ENCODE measurements at regions not wholly inside any gene's neighbourhood (a gene's known extent, or its start where the extent isn't known, plus 50 kb on each side); places are given as distances from the start of the nearest gene placed in this dataset.

DNA sequence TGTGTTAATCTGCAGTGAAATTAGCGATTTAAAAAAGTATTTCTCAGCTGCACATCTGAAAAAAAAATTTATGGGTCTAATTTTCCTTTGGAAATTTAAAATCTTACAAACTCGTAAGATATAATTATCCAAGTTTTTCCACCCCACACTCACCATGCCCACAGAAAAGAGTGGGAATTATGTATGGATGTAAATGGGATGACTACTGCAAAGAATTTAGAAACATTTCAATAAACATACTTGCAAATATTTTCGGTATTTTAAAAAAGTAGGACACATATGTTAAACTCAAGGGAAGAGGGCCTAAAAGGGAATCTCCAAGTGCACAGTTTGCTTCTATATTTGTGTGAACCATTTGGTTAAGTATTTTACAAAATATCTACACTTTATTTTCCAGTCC, 1039.9 kb upstream of the POU3F3 start:
- no peak for DNase-seq

DNA sequence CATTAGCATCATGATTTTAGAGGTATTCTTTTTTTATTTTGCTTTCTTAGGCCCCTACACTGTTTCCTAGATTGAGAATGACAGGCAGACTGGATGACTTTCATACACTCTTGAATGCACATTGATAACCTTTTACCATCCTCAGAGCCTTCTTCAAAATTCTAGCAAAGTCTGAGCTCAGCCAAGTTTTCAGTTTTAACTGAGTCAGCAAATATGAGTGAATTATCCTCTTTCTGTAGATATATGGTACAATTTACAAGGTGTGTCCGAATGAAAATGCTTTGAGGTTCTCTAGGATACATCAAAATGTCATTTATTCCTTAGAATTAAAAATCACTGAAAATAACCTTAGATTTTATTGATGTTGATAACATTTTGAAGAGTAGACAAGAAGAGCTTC, 1038.2 kb upstream of the POU3F3 start:
- no peak for DNase-seq

DNA sequence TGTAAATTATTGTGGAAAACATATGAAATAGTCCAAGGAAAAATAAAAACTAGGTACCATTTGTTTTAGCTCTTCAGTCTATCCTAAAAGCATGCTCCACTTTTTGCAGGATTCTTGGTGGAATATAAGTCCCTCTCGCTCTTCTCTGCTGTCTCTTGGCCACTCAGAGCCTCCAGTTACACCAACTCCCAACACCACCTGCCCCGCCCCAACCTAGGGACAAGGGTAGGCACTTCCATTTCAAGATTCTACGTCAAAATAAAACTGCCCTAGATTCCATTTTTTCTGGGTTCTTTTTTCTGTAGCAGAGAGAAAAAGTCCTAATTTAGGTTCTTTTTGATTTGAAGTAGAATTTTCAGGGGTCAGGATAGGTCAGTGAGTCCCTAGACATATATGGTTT, 1036.2 kb upstream of the POU3F3 start:
- no peak for DNase-seq

DNA sequence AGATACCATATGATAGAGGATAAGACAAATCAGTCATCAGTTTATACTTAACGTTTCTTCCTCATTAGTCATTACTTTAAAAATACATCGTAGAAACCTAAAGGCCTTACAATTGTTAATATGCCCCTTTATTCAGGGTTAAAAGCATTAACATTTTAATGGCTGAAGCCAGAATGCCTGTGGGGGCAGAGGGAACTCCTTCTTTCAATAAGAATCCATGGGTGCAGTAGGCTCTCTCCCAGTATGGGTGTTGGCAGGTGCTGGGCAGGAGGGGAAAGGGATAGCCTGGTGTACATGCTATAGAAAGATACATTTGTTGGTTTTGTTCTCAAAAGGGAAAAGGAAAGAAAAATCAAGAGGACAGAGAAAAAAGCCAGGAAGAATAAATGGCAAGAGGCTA, 1035.7 kb upstream of the POU3F3 start:
- no peak for DNase-seq

DNA sequence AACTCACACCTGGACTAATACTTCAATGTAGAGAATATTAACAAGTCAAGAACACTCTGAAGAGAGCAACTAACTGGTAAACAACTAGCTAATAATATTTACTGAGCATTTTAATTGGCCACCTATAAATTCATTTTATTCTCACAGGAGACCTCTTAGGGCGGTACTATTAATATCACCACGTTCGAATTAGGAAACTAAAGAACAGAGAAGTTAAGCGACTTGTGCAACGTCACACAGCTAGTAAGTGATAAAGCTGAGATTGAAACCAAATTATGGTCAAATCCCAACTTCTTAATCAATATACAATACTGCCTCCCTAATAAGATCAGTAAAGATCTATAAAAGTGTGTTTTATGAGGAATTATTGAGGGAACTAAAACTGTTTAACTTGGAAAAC, 1034.3 kb upstream of the POU3F3 start:
- no peak for DNase-seq

DNA sequence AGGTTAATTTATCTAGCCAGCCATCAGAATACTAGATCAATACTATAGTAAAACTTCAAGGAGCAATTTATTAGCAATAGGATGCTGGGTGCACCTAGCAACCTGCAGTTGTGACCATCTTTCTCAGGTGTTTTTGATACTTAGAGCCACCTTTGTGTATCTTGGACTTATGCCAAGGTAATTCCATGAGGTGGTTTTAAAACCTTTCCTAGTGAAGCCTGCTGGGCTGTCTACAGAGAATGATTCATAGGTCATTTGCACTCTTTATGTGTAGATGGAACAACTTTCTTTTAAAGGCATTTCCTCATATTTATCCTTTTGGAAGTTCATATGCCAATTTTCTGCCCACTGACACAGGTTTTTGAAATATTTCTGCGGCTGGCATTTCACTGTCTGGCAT, 1030.1 kb upstream of the POU3F3 start:
- DNase-seq: no peak

DNA sequence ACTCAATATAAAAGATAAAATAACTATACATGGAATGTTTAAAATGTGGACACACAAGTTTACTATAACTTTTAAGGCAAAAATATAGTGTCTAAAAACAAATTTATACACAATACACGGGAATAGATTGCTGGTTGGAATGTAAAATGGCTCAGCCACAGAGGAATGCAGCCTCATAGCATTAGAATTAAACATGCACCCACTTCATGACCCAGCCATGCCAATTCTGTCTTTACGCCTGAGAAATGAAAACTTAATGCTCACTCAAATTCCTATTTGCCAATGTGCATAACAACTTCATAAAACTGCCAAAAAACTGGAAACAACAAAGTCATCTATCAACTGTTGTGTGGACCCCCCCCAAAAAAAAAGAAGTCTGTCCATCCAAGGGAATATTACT, 1006.6 kb upstream of the POU3F3 start:
- no peak for DNase-seq

DNA sequence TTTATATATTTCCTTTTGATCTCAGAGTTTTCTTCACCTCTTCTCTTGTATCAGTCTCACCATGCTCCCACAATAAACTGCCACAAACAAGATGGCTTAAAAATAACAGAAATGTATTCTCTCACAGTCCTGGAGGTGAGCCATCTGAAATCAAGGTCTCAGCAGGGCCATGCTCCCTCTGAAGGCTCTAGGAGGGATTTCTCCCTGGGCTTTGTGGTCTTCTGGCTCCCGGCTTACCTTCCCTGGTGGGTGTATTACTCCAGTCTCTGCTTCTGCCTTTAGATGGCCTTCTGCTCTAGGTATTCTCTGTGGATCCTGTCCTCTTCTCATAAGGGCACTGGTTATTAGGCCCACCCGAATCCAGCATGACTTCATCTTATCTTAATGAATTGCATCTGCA, 994.7 kb upstream of the POU3F3 start:
- no peak for DNase-seq

DNA sequence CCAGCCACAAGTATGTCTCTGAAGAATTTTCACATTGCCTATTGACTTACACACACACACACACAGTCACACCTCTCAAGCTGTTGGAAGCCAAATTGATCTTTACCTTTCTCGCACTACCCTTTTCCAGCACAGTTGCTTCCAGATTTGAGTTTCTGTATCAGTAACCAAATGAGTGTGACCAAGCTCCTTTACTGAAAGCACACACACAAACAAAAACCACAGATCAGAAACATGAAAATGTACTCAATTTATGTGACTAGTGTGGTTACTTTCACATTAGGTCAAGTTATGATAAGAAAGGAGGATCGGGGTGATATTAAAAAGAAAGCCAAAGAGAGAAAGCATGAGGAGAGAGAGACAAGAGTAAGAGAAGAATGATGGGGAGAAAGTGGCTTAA, 993.9 kb upstream of the POU3F3 start:
- no peak for DNase-seq

DNA sequence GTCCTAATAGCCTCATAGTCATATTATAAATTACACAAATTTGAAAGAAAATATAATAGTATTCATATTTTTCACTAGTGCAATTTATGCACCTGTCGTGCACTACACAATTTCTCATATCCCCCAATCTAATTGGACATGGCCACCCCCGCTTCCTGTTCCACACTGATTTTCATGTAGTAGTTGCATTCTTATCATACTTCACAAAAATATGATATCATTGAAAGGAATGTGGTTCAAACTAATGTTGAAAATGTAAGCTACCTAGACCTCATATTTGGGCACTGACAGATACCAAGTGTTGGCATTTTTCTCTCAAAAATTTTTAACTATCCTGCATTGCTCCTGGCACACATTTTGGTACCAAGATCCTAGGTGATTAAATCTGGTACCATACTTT, 985.5 kb upstream of the POU3F3 start:
- DNase-seq: no peak

DNA sequence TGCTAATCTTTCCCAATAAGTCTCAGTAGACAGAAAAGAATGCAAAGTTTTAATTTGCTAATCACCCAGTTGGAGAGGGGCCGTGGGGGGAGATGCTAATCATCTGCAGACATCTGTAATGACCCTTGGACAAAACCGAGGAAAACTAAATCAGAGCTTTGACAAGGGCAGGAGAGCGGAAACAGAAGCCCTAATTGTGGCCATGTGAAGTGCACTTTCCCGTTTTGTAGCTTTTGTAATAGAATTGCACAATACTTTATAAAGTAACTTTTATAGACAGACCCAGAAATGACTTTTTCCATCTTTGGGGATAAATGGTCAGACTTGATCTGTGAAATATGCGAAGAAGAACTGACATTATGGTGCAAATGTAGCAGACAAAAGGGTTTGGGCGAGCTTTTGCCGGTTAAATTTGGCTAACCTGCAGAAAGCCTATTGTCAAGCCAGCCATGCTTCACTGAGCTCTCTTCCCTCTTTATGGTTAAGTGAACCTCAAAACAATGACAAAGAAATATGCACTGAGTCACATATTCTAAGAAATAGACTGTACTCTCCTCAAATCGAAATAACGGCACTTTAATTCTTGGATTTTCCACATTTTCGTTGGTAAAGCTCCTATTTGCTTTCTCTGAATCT, 980.1 kb upstream of the POU3F3 start:
- DNase-seq: no peak

DNA sequence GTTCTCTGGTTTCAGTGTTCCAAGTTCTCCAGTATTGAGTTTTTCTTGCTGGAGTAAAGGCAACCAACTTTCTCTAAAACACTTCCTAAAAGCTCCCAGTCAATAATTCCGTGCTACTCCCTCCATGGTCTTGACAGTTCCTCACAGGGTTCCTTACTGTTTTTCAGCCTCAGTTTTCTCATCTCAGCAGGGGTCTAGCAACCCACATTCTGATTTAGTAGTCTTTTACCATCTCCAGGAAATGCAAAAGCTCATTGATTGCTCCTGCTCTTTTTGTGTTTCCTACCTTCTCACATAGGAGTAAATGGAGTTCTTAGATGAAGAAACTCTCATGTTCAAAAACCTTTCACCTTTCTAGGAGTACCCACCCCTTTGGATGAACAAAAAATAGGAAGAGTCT, 978.8 kb upstream of the POU3F3 start:
- no peak for DNase-seq

DNA sequence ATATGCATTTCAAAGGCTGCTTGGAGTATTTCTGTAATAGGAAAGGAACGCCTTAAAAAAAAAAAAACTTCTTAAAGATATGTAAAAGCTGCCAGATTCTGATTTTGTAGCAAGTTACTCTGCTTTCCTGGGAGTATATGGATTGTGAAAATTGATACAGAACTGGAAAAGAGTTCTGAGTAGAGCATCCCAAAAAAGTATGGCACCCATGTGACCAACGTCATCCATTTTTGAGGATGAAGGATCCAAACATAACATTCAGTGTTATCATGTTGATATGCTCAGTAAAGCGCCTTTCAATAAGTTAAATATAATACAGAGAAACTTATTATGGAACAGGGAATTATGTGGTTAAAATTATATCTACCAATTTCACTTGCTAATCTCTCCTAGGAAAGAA, 978.4 kb upstream of the POU3F3 start:
- no peak for DNase-seq

DNA sequence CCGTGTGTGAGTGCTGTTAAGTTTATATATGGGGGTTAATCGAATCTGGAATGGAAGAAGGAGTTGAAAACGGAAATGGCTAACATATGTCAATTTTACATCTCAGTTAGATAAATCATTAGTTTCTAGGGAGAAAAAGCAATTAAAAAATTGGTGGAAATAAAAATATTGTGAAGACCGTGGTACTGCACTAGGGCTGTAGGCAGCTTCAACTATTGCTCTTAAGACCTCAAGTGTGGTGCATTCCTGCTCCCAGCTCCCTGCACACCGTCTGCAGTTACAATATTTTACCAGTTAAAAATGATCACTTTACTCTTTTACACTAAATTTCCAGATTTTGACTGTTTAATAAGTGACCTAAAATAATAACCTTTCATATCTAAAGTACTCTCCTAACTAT, 977.3 kb upstream of the POU3F3 start:
- DNase-seq: no peak

DNA sequence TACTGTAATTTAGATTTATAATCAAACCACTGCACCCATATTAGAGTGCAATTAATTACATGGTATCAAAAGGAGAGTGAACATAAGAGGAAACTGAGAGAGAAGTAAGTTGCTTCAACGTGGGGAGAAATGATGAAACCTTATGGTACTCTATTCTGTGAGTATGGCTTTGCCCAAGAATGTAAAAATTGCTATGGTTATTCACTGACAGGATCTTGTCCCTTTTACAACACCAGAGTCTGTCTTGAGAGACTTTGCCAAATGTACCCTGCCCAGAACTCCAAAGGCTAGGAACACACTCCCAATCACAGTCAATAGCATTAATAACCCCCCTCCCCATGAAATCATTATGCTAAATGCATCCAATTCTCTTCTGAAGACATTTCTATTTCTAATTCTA, 974.8 kb upstream of the POU3F3 start:
- no peak for DNase-seq

DNA sequence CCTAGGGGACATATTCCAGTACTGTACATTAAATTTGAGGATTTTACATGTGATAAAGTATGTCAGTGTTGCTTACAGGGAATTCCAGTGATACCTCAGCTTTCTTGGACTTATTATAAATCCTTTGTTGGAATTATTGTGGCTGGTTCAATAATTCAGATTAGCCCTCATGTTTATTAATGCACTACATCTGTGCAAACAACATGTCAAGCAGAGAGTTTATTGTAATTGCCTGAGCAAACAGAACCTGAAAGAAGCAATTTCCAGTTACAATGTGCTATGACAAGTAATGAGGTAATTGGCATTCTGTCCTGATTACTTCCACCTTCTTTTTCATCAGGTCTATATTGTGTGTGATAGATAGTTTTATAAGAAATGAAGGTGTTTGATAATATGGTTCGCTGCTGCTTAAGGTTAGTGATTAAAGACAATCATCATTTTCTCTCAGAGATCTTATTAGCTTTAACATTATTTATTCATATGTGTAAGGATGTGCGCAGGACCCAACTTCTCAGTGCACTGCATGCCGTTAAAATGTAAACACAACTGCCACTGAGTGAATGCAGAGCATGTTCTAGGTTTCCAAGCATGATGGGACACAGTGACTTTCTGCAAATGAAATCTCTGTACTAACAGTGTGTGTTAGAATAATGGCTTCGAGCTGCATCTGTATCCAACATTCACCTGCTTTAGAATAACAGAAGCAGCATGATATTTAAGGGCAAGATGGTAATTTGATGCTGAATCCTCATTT, 973.7 kb upstream of the POU3F3 start:
- DNase-seq: no peak

DNA sequence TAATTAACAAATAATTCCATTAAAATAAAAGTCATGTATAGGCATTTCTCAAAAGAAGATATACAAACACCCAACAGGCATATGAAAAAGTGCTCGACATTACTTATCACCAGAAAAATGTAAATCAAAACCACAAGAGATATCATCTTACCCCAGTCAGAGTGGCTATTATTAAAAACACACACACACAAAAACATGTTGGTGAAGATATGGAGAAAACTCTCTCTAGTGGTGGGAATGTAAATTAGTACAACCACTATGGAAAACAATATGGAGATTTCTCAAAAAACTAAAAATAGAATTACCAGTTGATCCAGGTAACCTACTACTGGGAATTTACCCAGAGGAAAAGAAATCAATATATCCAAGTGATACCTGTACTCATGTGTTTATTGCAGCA, 966.3 kb upstream of the POU3F3 start:
- DNase-seq: no peak

DNA sequence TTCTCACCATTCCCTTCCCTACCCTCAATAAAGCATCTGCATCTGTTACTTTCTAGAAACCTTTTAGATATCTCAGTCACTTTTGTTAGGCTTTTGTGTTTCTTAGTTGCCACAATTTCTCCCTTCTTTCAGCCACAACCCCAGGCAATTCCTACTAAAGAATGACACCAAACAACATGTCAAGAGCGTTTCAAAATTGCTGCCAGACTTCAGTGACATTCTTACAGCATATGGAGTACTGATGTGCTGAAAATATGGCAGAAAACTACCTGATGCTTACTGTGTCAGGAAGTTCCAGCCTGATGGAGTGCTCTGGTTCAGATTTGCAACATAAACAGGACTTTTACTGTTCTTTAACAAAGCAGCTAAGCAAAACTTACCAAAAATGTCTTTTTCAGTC, 957.7 kb upstream of the POU3F3 start:
- no peak for DNase-seq

DNA sequence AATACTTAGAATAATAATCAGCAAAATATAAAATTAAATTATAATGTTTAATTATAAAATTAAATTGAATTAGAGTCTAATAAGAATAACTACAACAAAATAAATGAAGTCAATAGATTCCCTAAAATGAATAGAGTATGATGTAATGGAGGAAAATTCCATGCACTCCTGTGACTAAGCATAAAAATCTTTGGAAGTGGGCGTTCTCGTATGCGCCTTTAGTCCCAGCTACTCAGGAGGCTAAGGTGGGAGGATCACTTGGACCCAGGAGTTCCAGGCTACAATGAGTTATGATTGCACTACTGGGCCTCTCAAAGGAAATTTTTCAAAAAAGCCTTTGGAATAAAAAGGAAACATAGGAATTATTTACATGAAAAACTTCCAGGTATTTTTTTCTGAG, 955.4 kb upstream of the POU3F3 start:
- DNase-seq: no peak

DNA sequence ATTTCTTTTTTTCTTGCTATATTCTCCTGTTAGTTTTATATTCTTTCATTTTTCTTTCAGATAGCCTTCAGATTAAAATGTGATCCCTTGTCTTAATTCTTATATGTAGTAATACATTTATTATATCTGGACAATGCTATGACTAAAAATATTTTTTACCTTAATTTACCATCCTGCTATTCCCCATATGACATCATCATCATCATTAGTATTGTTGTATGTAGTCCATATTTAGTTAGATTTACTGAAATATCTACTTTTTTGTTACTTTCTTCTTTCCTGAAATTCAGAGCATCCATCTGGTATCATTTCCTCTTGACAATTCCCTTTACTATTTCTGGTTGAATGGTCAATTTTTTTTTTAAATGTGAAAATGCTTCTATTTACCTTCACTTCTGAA, 951.6 kb upstream of the POU3F3 start:
- DNase-seq: no peak

DNA sequence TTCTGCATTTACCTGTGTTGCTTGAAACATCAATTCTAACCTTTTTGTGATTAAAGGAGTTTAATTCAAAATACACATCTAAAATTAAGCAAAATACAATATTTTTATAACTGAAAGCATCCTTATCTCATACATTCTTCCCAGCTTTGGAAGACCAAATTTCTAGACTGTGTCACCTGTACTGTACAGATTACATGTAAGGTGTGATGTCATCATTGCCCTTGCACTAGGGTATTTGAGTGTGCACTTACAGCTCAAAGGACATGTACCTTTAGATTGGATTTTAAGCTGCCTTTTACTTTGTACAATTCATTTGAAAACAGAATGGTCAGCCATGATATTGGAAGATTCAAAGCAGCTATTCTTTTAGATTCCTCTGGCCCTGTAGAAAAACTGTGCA, 932.8 kb upstream of the POU3F3 start:
- no peak for DNase-seq

DNA sequence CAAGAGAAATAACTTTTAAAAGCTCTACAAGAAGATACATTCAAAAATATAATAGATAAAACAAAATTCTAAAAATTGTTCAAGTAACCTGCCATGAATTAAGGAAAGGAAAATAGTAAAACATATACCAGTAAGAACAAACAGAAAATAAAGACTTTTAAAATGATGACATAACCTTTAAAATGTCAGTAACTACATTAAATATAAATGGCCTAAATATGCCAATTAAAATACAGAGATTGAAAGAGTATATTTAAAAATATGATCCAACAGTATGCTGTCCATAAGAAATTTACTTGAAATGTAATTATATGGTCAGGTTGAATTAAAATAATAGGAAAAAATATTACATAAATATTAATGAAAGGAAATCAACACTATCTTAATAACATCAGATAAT, 911.7 kb upstream of the POU3F3 start:
- no peak for DNase-seq

DNA sequence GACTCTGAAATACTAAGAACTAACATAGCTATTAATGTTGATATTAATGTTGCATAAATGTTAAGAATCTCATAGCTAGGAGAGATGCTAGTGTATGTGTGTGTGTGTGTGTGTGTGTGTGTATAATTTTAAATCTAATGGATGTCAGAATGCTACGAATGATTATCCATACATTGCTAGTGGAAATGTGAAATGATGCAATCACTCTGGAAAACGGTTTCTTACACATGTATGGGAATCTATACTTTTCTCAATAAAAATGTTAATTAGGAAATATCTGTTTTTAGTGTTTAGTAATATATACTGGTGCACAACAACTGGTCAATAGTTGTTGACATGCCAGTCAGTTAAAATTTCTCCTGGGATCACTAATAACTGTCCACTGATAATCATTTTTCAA, 908.8 kb upstream of the POU3F3 start:
- no peak for DNase-seq

DNA sequence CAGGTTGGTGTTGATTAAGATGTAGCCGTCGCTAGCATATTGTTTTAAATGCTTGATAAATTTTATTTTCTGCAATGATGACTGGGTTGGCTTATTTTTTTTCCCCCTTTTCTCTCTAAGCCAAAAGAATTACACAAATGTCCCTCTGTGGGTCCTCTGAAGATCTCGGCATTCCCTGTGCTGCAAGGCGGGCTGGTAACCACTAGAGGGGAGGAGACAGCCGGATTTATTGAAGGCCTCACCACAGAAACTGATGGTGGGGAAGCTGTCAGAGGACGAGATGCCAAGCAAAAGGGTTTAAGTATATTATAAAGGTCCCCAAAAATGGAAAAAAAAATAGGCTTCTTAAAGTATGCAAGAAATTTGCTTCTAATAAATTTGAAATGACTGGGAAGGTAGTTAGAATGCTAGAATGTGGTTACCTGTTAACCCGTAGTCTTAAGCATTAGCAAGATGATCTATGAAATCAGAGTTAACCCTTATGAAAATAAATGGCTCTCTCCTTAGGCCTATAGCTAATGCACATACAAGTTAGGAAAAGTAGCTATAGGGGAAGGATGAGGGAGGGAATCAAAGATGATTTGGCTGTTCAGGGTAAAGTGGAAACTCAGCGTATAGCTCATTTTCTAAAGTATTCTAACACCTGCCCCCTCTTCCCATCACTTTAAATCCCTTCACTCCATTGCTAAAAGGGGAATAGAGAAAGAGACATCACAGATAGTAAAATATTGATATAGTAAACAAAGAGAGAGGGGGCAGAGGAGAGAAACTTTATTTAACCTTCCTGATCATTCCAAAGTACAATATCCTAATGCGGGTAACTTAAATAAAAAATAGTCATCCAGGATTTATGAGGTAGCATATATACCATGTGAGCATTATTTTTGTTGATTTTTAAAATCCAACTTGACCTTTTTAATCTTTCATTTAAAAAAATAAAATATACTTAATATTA, 894.5 kb upstream of the POU3F3 start:
- DNase-seq: no peak

Measured in T1000 (cell line).